H9 (cell line): ENCODE measurements at regions not wholly inside any gene's neighbourhood (a gene's known extent, or its start where the extent isn't known, plus 50 kb on each side); places are given as distances from the start of the nearest gene placed in this dataset.

ENCODE experiments used
- DNase-seq: peaks from one replicate; pipeline ENCODE4 v3.0.0-alpha.2; 2017
- H2AFZ ChIP-seq: one replicate; pipeline ENCODE4 v1.6.1; 2013; ENCODE audit warnings: mild to moderate bottlenecking, low read length, control low read depth, moderate library complexity
- H2AK5ac ChIP-seq: 2 replicates; pipeline ENCODE4 v1.6.1; 2013; ENCODE audit warnings: low read length, control low read depth, mixed read lengths; ENCODE audit not compliant: insufficient read length
- H2BK120ac ChIP-seq: one replicate; pipeline ENCODE4 v1.6.1; 2013; ENCODE audit warnings: low read depth, mild to moderate bottlenecking, low read length, control low read depth, inconsistent platforms; ENCODE audit not compliant: poor library complexity, severe bottlenecking
- H2BK12ac ChIP-seq: 2 replicates; pipeline ENCODE4 v1.6.1; 2013; ENCODE audit warnings: low read length, control low read depth, mixed read lengths, low read depth; ENCODE audit not compliant: insufficient read length
- H2BK15ac ChIP-seq: 2 replicates; pipeline ENCODE4 v1.6.1; 2013; ENCODE audit warnings: low read depth, low read length, control low read depth
- H2BK20ac ChIP-seq: one replicate; pipeline ENCODE4 v1.6.1; 2013; ENCODE audit warnings: low read depth, mild to moderate bottlenecking, low read length, control low read depth, inconsistent platforms; ENCODE audit not compliant: poor library complexity, severe bottlenecking
- H2BK5ac ChIP-seq: 2 replicates; pipeline ENCODE4 v1.6.1; 2013; ENCODE audit warnings: low read length, control low read depth, mixed read lengths; ENCODE audit not compliant: insufficient read length
- H3K14ac ChIP-seq: 2 replicates; pipeline ENCODE4 v1.6.1; 2013; ENCODE audit warnings: low read length, control low read depth; ENCODE audit not compliant: insufficient read depth
- H3K18ac ChIP-seq: 2 replicates; pipeline ENCODE4 v1.6.1; 2013; ENCODE audit warnings: low read depth, mild to moderate bottlenecking, mixed read lengths, low read length, control low read depth; ENCODE audit not compliant: insufficient read length
- H3K23ac ChIP-seq: 2 replicates; pipeline ENCODE4 v1.6.1; 2013; ENCODE audit warnings: low read length, control low read depth, mixed read lengths, low read depth; ENCODE audit not compliant: insufficient read length
- H3K23me2 ChIP-seq: 2 replicates; pipeline ENCODE4 v1.6.1; 2013; ENCODE audit warnings: low read depth, mild to moderate bottlenecking, mixed read lengths, low read length, control low read depth; ENCODE audit not compliant: insufficient read length, poor library complexity, severe bottlenecking
- H3K27ac ChIP-seq: 2 replicates; pipeline ENCODE4 v1.5.1; 2013; ENCODE audit warnings: low read length, control low read depth, mixed read lengths, low read depth; ENCODE audit not compliant: insufficient read length
- H3K27me3 ChIP-seq: 2 replicates; pipeline ENCODE4 v1.6.1; 2013; ENCODE audit warnings: low read length, control low read depth, inconsistent platforms; ENCODE audit not compliant: insufficient read depth
- H3K4ac ChIP-seq: 2 replicates; pipeline ENCODE4 v1.6.1; 2013; ENCODE audit warnings: low read depth, mild to moderate bottlenecking, control low read depth, inconsistent platforms, low read length, moderate library complexity
- H3K4me1 ChIP-seq: 2 replicates; pipeline ENCODE4 v1.6.1; 2013; ENCODE audit warnings: low read length, control low read depth, inconsistent platforms; ENCODE audit not compliant: insufficient read depth
- H3K4me2 ChIP-seq: 2 replicates; pipeline ENCODE4 v1.6.1; 2013; ENCODE audit warnings: low read length, control low read depth, mixed read lengths; ENCODE audit not compliant: insufficient read length, insufficient read depth
- H3K56ac ChIP-seq: 2 replicates; pipeline ENCODE4 v1.6.1; 2013; ENCODE audit warnings: low read depth, mild to moderate bottlenecking, mixed read lengths, low read length, control low read depth; ENCODE audit not compliant: insufficient read length
- H3K79me1 ChIP-seq: 2 replicates; pipeline ENCODE4 v1.6.1; 2013; ENCODE audit warnings: low read depth, mild to moderate bottlenecking, moderate library complexity, low read length, control low read depth, inconsistent platforms; ENCODE audit not compliant: insufficient read depth, poor library complexity, severe bottlenecking
- H3K79me2 ChIP-seq: 2 replicates; pipeline ENCODE4 v1.6.1; 2013; ENCODE audit warnings: low read length, control low read depth, inconsistent platforms; ENCODE audit not compliant: insufficient read depth
- H3K9ac ChIP-seq: 2 replicates; pipeline ENCODE4 v1.6.1; 2013; ENCODE audit warnings: low read length, control low read depth, mixed read lengths; ENCODE audit not compliant: insufficient read length; ENCODE audit errors: extremely low read depth
- H3K9me3 ChIP-seq: one replicate; pipeline ENCODE4 v1.6.1; 2013; ENCODE audit warnings: low read depth, low read length, inconsistent platforms; ENCODE audit not compliant: control insufficient read depth
- H3T11ph ChIP-seq: one replicate; pipeline ENCODE4 v1.6.1; 2013; ENCODE audit warnings: mild to moderate bottlenecking, low read length, control low read depth, inconsistent platforms
- H4K20me1 ChIP-seq: one replicate; pipeline ENCODE4 v1.6.1; 2013; ENCODE audit not compliant: control insufficient read depth, insufficient read length, insufficient read depth
- H4K5ac ChIP-seq: 2 replicates; pipeline ENCODE4 v1.6.1; 2013; ENCODE audit warnings: low read depth, mild to moderate bottlenecking, mixed read lengths, low read length, control low read depth; ENCODE audit not compliant: insufficient read length
- H4K8ac ChIP-seq: replicated peaks from 2 replicates; pipeline ENCODE4 v1.6.1; 2013; ENCODE audit warnings: low read length, control low read depth, mixed read lengths, low read depth; ENCODE audit not compliant: insufficient read length
- H4K91ac ChIP-seq: 2 replicates; pipeline ENCODE4 v1.6.1; 2013; ENCODE audit warnings: low read depth, mild to moderate bottlenecking, moderate library complexity, mixed read lengths, low read length, control low read depth; ENCODE audit not compliant: insufficient read length
- H3K27ac Mint-ChIP-seq, 3 experiments: 2 replicates in 2 of 3; 3 replicates in 1 of 3; pipeline ENCODE4 v1.8.0; 2020 to 2021; ENCODE audit warnings: mixed read lengths in 3 of 3, mild to moderate bottlenecking in 1 of 3, moderate library complexity in 1 of 3
- H3K27me3 Mint-ChIP-seq: 2 replicates; pipeline ENCODE4 v1.8.0; 2021; ENCODE audit warnings: low read depth, mild to moderate bottlenecking, moderate library complexity, mixed read lengths
- H3K36me3 Mint-ChIP-seq, 3 experiments: 2 replicates in 2 of 3; 3 replicates in 1 of 3; pipeline ENCODE4 v1.8.0; 2020 to 2021; ENCODE audit warnings: low read depth in 3 of 3, mixed read lengths in 3 of 3; ENCODE audit not compliant: insufficient read depth in 1 of 3
- H3K4me1 Mint-ChIP-seq, 2 experiments: 2 replicates each; pipeline ENCODE4 v1.8.0; 2020; ENCODE audit warnings: mixed read lengths in 2 of 2
- H3K4me3 Mint-ChIP-seq, 2 experiments: 2 replicates in 1 of 2; 3 replicates in 1 of 2; pipeline ENCODE4 v1.8.0; 2020 to 2021; ENCODE audit warnings: mild to moderate bottlenecking in 2 of 2, mixed read lengths in 2 of 2, moderate library complexity in 1 of 2
- H3K9me3 Mint-ChIP-seq, 2 experiments: 2 replicates in 1 of 2; 3 replicates in 1 of 2; pipeline ENCODE4 v1.8.0; 2020; ENCODE audit warnings: mild to moderate bottlenecking in 2 of 2, mixed read lengths in 2 of 2, moderate library complexity in 1 of 2
- CTCF ChIP-seq: fragments of 200-600 bp; sonication (generic); conservative IDR thresholded peaks from 3 replicates; pipeline ENCODE4 v1.8.0; 2021; ENCODE audit warnings: antibody characterized with exemption, mild to moderate bottlenecking
- WGBS: extraction: QIAGEN DNeasy Blood & Tissue Kit; methylation state at CpG from one replicate; pipeline ENCODE4 v1.1.7; 2013; ENCODE audit warnings: missing lambda C conversion rate, low lambda C conversion rate, mixed read lengths; ENCODE audit not compliant: insufficient read length; ENCODE audit errors: extremely low coverage; 5-methylcytosine and 5-hydroxymethylcytosine counted together

GRCh38 chr4:38190717-38191178 lies 230.6 kb downstream of the PTTG2 start:
- H3K18ac ChIP-seq, result no peak overlapping the region
- H4K8ac ChIP-seq, result no peak overlapping the region
- H2BK5ac ChIP-seq, result no peak overlapping the region
- H2AK5ac ChIP-seq, result no peak overlapping the region
- no peak overlapping the region for H4K5ac ChIP-seq
- no peaks in the 10 kb centered on the region for H4K20me1 ChIP-seq
- no peak overlapping the region for H2AFZ ChIP-seq
- WGBS, result no CpG with 5 or more reads among the region's 4 CpGs
- H3K9me3 ChIP-seq, result no peaks in the 10 kb centered on the region
- Mint-ChIP-seq H3K4me1 (0 out of 4 replicates have a peak, but pooled peaks cover 0 to under 1% of the 10 kb centered on the region in 2 experiments), H3K36me3 (peaks cover 1 to 5% (median 5%) of the 10 kb centered on the region in 3 experiments; a peak in 3 of 7 replicates), H3K9me3 (peaks cover 5 to 8% of the 10 kb centered on the region in 2 experiments; a peak in 2 of 5 replicates), H3K27me3 (peaks cover 2% of the 10 kb centered on the region), H3K27ac (peak overlapping the region in 1 of 3 experiments; percentile 59; a peak in 1 of 7 replicates), H3K4me3 (no peak overlapping the region)
- no peak overlapping the region for H3K27ac ChIP-seq
- H3K4me2 ChIP-seq, result no peak overlapping the region
- H3K23me2 ChIP-seq, result no peaks in the 10 kb centered on the region
- no peak overlapping the region for H3K9ac ChIP-seq
- no peak for TF ChIP-seq CTCF
- DNase-seq, result no peak
- no peak overlapping the region for H2BK120ac ChIP-seq
- H3K79me1 ChIP-seq, result no peaks in the 10 kb centered on the region
- H2BK12ac ChIP-seq, result no peak overlapping the region
- H3K14ac ChIP-seq, result no peak overlapping the region
- no peak overlapping the region for H2BK20ac ChIP-seq
- no peak overlapping the region for H3T11ph ChIP-seq
- no peak overlapping the region for H4K91ac ChIP-seq
- H3K27me3 ChIP-seq, result no peaks in the 10 kb centered on the region
- H2BK15ac ChIP-seq, result no peak overlapping the region
- H3K23ac ChIP-seq, result no peak overlapping the region
- no peaks in the 10 kb centered on the region for H3K4me1 ChIP-seq
- no peak overlapping the region for H3K56ac ChIP-seq
- no peak overlapping the region for H3K4ac ChIP-seq
- H3K79me2 ChIP-seq, result no peaks in the 10 kb centered on the region
